Memory B cell (primary cell): ENCODE measurements at regions not wholly inside any gene's neighbourhood (a gene's known extent, or its start where the extent isn't known, plus 50 kb on each side); places are given as distances from the start of the nearest gene placed in this dataset.

ENCODE experiments used
- ATAC-seq: fragments of 150-1000 bp; cut with Tn5 transposase; 2 replicates; pipeline ENCODE4 v1.10.0; 2021; ENCODE audit warnings: low read depth, mild to moderate bottlenecking, moderate library complexity
- DNase-seq, 2 donors: peaks; one replicate each; pipeline ENCODE4 v3.0.0; 2022; ENCODE audit warnings: low spot score in 2 of 2
- H3K27ac Mint-ChIP-seq: one replicate; pipeline ENCODE4 v1.8.0; 2022; ENCODE audit warnings: mild to moderate bottlenecking, moderate library complexity, mixed read lengths
- H3K27me3 Mint-ChIP-seq: one replicate; pipeline ENCODE4 v1.8.0; 2022; ENCODE audit warnings: mixed read lengths
- H3K36me3 Mint-ChIP-seq: one replicate; pipeline ENCODE4 v1.8.0; 2022; ENCODE audit warnings: mild to moderate bottlenecking, mixed read lengths
- H3K4me1 Mint-ChIP-seq: one replicate; pipeline ENCODE4 v1.8.0; 2022; ENCODE audit warnings: mixed read lengths
- H3K4me3 Mint-ChIP-seq: one replicate; pipeline ENCODE4 v1.8.0; 2022; ENCODE audit warnings: mild to moderate bottlenecking, moderate library complexity, mixed read lengths
- H3K9me3 Mint-ChIP-seq: one replicate; pipeline ENCODE4 v1.8.0; 2022; ENCODE audit warnings: mixed read lengths

DNA sequence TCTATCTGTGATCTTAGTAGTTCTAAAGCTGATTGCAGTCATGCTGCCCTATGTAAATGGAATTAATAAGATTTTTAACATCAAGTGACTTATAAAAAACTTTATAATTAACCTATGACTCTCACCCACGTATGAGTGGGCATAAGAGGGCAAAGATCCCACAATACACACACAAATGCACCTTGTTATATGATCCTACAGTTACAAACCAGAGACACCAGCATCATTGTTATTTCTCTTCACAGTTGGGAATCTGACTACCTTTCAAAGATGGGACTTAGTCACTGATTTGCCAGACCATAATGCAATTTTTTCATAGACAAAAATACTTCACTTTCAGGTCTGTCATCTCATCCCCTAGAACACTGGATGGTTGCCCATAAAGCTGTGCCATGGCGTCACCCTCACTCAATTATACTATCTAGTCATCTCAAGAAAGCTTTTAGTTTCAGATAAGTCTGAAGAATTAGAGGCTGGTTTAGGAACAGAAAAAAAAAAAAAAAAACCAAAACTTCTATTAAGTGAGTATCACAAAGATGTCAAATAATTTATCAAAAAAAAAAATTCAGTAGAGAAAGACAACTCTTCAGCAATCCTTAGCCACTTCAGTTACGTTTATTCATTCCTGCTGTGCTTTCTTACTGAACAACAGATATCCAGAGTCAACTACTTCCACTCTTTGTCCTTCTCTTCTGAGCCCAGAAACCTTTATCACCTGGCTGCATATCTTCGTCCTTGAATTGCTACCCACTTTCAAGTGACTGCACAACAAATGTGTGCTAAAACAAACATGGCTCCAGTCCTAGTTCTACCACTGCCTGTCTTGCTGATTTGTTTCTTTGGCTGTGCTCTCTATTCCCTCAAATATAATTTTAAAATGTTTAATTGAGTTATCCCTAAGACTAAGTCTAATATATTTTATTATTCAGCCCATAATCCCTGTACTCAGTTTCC is 175.0 kb upstream of the CHRM2 start:
- H3K27ac Mint-ChIP-seq, result no peak overlapping the region
- no peaks in the 10 kb centered on the region for H3K4me1 Mint-ChIP-seq
- H3K4me3 Mint-ChIP-seq, result no peak overlapping the region
- H3K36me3 Mint-ChIP-seq, result no peaks in the 10 kb centered on the region
- H3K9me3 Mint-ChIP-seq, result no peaks in the 10 kb centered on the region
- ATAC-seq (no peak), DNase-seq (no peak)
- no peaks in the 10 kb centered on the region for H3K27me3 Mint-ChIP-seq

GRCh38 chr7:136692221-136692620 is 176.2 kb upstream of the CHRM2 start:
- Mint-ChIP-seq H3K4me3 (no peak overlapping the region), H3K36me3 (no peaks in the 10 kb centered on the region), H3K27ac (no peak overlapping the region), H3K27me3 (no peaks in the 10 kb centered on the region), H3K4me1 (no peaks in the 10 kb centered on the region), H3K9me3 (no peaks in the 10 kb centered on the region)
- no peak for DNase-seq
- no peak for ATAC-seq

- Mint-ChIP-seq H3K9me3 (no peaks in the 10 kb centered on the region), H3K27ac (no peak overlapping the region), H3K4me1 (no peaks in the 10 kb centered on the region), H3K4me3 (no peak overlapping the region), H3K36me3 (no peaks in the 10 kb centered on the region), H3K27me3 (no peaks in the 10 kb centered on the region)
- no peak for ATAC-seq
- DNase-seq, result no peak
Measured at GRCh38 chr7:136688601-136689000, 179.9 kb upstream of the CHRM2 start.

- no peak for ATAC-seq
- no peaks in the 10 kb centered on the region for H3K36me3 Mint-ChIP-seq
- H3K4me1 Mint-ChIP-seq, result no peaks in the 10 kb centered on the region
- no peaks in the 10 kb centered on the region for H3K27me3 Mint-ChIP-seq
- DNase-seq, result no peak
- no peak overlapping the region for H3K27ac Mint-ChIP-seq
- no peak overlapping the region for H3K4me3 Mint-ChIP-seq
- no peaks in the 10 kb centered on the region for H3K9me3 Mint-ChIP-seq
Measured at GRCh38 chr7:136687693-136688322, 180.6 kb upstream of the CHRM2 start.

DNA sequence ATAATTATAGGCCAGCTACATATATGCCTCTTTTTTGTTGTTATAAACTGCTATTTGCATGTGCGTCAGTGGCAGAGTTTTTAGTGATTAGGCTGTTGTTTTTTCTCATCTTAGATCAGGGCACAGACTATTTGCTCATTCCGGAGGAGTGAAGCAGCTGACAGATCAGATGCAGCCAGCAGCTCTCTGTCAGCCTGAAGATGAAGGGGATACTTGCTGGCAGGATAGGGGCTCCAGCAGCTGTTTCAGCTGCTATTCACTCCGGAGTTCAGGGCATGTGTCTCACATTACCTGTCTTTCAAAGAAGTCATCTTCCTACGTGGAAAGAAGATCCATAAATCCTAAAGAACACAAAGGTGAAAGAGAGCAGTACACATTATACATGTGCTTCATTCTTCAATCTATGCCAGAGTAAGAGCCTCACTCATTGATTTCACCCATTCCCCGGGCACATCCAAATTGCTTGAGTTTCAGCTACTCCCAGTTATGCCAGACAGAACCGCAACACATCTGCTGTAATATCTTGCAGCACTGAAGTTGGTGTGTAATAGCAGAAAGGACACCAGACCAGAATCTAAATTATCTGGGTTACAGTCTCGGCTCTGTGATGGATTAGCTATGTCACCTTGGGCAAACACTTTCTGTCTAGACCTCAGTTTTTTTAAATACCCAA is 182.8 kb upstream of the CHRM2 start:
- H3K9me3 Mint-ChIP-seq, result peaks cover 2% of the 10 kb centered on the region
- no peaks in the 10 kb centered on the region for H3K4me1 Mint-ChIP-seq
- no peak overlapping the region for H3K27ac Mint-ChIP-seq
- ATAC-seq (no peak), DNase-seq (no peak)
- H3K4me3 Mint-ChIP-seq, result no peak overlapping the region
- H3K36me3 Mint-ChIP-seq, result no peaks in the 10 kb centered on the region
- H3K27me3 Mint-ChIP-seq, result no peaks in the 10 kb centered on the region

- H3K27ac Mint-ChIP-seq, result no peak overlapping the region
- peaks cover 7% of the 10 kb centered on the region for H3K9me3 Mint-ChIP-seq
- no peaks in the 10 kb centered on the region for H3K27me3 Mint-ChIP-seq
- DNase-seq, result no peak
- no peaks in the 10 kb centered on the region for H3K4me1 Mint-ChIP-seq
- no peak overlapping the region for H3K4me3 Mint-ChIP-seq
- no peak for ATAC-seq
- H3K36me3 Mint-ChIP-seq, result peaks cover 1% of the 10 kb centered on the region
Measured at GRCh38 chr7:136677471-136678365, 190.7 kb upstream of the CHRM2 start.

DNA sequence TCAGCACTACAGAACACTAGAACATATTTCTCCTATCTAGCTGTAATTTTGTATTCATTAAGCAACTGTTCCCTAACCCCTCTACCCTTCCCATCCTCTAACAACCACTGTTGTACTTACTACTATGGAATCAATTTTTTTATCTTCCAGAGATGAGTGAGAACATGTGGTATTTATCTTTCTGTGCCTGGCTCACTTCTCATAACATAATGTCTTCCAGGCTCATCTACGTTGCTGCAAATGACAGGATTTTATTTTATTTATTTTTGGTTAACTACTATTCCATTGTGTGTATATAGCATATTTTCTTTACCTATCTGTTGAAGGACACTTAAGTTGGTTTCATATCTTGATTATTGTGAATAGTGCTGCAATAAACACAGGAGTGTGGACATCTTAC is 200.9 kb upstream of the CHRM2 start:
- Mint-ChIP-seq H3K4me1 (no peaks in the 10 kb centered on the region), H3K36me3 (no peaks in the 10 kb centered on the region), H3K27me3 (no peaks in the 10 kb centered on the region), H3K9me3 (peaks cover 9% of the 10 kb centered on the region), H3K4me3 (no peak overlapping the region), H3K27ac (no peak overlapping the region)
- no peak for ATAC-seq
- no peak for DNase-seq

DNA sequence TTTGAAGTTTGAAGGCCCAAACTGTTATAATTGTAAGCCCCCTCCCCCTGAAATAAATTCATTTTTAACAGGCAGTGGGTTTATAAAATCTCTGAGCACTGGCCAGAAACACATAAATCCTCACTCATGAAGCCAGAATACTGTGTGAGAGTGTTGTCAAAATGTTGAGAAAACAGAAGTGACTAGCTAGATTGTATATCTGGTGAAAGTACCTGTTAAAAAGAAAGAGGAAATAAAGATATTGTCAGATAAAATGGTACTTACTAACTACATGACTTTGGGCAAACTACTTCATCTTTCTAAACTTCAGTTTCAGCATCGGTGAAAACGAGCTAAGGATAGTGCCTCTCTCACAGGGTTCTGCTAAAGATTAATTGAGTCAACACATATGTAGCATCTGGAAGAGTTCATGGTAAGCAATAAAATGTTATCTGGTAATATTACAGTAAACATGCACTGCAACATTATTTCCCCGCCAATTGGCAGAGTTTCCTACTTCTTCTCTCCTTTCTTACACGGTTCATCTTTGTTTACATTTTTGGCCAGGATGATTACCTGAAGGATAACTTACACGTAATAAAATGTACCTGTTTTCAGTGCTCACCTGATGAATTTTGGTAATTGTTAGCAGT is 202.5 kb upstream of the CHRM2 start:
- ATAC-seq (no peak), DNase-seq (no peak)
- Mint-ChIP-seq H3K4me1 (no peaks in the 10 kb centered on the region), H3K27ac (no peak overlapping the region), H3K9me3 (peaks cover 3% of the 10 kb centered on the region), H3K36me3 (no peaks in the 10 kb centered on the region), H3K27me3 (no peaks in the 10 kb centered on the region), H3K4me3 (no peak overlapping the region)

DNA sequence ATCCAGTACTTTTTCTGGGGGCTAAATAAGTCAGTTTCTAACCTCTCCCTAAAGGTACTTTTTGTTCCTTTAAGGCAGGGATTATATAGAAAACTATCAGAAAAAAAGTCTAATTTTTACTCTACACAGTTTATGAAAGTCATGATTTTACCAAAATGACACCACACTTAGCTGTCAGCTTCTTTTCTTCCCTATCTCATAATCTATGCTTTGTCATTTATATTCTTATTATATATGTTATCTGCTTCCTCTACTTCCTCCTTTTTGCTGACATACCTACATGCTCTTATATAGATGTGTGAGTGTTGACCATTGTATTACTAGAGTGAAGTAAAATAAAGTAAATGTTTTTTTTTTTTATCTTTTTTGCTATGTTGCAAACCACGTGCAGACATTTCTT is 203.9 kb upstream of the CHRM2 start:
- H3K4me3 Mint-ChIP-seq, result no peak overlapping the region
- H3K27ac Mint-ChIP-seq, result no peak overlapping the region
- no peaks in the 10 kb centered on the region for H3K9me3 Mint-ChIP-seq
- DNase-seq (no peak), ATAC-seq (no peak)
- no peaks in the 10 kb centered on the region for H3K4me1 Mint-ChIP-seq
- no peaks in the 10 kb centered on the region for H3K36me3 Mint-ChIP-seq
- H3K27me3 Mint-ChIP-seq, result no peaks in the 10 kb centered on the region

DNA sequence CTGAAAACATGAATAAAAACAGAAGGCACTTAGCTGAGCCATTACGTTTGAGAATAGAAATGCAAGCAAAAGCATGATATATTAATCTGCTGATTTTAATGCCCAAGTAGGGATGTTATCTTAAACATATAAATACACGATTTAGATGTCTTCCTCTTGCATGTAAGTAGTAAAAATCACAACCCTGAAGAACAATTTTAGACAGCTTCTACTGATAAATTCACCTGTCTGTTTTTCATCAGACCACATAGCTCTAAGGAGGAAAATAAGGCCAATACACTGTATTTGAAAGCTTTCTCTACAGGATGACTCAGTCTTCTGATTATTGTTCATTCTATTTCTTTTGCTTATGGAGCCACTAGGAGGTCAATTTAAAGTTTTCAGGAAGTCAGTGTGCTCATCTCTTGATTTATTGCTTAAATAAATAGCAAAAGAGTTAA is 210.9 kb upstream of the CHRM2 start:
- Mint-ChIP-seq H3K27ac (no peak overlapping the region), H3K9me3 (peaks cover 3% of the 10 kb centered on the region), H3K36me3 (no peaks in the 10 kb centered on the region), H3K4me3 (no peak overlapping the region), H3K4me1 (no peaks in the 10 kb centered on the region), H3K27me3 (no peaks in the 10 kb centered on the region)
- ATAC-seq, result no peak
- DNase-seq, result no peak

GRCh38 chr7:136656516-136656915 is 211.9 kb upstream of the CHRM2 start:
- ATAC-seq (no peak), DNase-seq (no peak)
- H3K9me3 Mint-ChIP-seq, result peaks cover 3% of the 10 kb centered on the region
- H3K4me3 Mint-ChIP-seq, result no peak overlapping the region
- H3K36me3 Mint-ChIP-seq, result no peaks in the 10 kb centered on the region
- no peaks in the 10 kb centered on the region for H3K4me1 Mint-ChIP-seq
- H3K27me3 Mint-ChIP-seq, result no peaks in the 10 kb centered on the region
- no peak overlapping the region for H3K27ac Mint-ChIP-seq

DNA sequence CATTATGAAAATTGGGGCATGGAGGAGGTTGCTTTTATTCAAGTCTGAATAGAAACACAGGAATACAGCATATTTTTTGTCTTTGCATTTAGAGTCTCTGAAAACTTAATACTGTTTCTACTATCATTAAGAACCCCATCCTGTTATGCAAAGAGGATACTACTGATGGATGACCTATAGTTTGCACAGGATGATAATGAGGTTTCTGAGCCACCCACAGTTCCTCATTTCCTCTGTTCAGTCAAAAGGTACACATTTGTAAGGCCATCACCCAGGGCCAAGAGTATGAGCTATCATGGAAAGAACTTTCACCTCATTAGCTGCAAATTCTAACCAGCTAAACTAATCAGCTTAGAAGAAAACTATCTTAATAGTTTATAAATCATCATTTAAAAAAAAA is 213.0 kb upstream of the CHRM2 start:
- ATAC-seq (no peak), DNase-seq (no peak)
- Mint-ChIP-seq H3K27ac (no peak overlapping the region), H3K9me3 (peaks cover 3% of the 10 kb centered on the region), H3K4me1 (no peaks in the 10 kb centered on the region), H3K27me3 (no peaks in the 10 kb centered on the region), H3K36me3 (no peaks in the 10 kb centered on the region), H3K4me3 (no peak overlapping the region)

- ATAC-seq (no peak), DNase-seq (no peak)
- Mint-ChIP-seq H3K9me3 (peaks cover 6% of the 10 kb centered on the region), H3K27ac (no peak overlapping the region), H3K4me3 (no peak overlapping the region), H3K27me3 (no peaks in the 10 kb centered on the region), H3K4me1 (no peaks in the 10 kb centered on the region), H3K36me3 (no peaks in the 10 kb centered on the region)
Measured at GRCh38 chr7:136654406-136654805, 214.0 kb upstream of the CHRM2 start.
